ENCODE measurements at regions not wholly inside any gene's neighbourhood (a gene's known extent, or its start where the extent isn't known, plus 50 kb on each side); places are given as distances from the start of the nearest gene placed in this dataset.

- TF ChIP-seq, protein P1, sequence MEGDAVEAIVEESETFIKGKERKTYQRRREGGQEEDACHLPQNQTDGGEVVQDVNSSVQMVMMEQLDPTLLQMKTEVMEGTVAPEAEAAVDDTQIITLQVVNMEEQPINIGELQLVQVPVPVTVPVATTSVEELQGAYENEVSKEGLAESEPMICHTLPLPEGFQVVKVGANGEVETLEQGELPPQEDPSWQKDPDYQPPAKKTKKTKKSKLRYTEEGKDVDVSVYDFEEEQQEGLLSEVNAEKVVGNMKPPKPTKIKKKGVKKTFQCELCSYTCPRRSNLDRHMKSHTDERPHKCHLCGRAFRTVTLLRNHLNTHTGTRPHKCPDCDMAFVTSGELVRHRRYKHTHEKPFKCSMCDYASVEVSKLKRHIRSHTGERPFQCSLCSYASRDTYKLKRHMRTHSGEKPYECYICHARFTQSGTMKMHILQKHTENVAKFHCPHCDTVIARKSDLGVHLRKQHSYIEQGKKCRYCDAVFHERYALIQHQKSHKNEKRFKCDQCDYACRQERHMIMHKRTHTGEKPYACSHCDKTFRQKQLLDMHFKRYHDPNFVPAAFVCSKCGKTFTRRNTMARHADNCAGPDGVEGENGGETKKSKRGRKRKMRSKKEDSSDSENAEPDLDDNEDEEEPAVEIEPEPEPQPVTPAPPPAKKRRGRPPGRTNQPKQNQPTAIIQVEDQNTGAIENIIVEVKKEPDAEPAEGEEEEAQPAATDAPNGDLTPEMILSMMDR (IDR thresholded peaks at IDR 0.05; ENCODE audit: extremely low read depth in 1 of 2, insufficient read depth in 1 of 2, low read depth in 1 of 2, low read length in 2 of 2) = no peak
- TF ChIP-seq EZH2 (IDR thresholded peaks at IDR 0.05; ENCODE audit: borderline replicate concordance, low read depth, low read length, severe bottlenecking) = no peak
- TF ChIP-seq POLR2A (IDR thresholded peaks at IDR 0.05; ENCODE audit: low read depth, low read length) = no peak
- no peak for TF ChIP-seq GATA2 (IDR thresholded peaks at IDR 0.05; ENCODE audit: insufficient read depth, insufficient read length, low read depth, low read length)
- TF ChIP-seq POLR2AphosphoS5 (IDR thresholded peaks at IDR 0.05; ENCODE audit: insufficient read depth, low read depth, low read length) = no peak
These were observed 343.5 kb downstream of the PDCD6IP start for GRCh38 chr3:34141841-34142337.

All from endothelial cell of umbilical vein (primary cell).